ENCODE measurements at regions not wholly inside any gene's neighbourhood (a gene's known extent, or its start where the extent isn't known, plus 50 kb on each side); places are given as distances from the start of the nearest gene placed in this dataset.
A peak's percentile ranks its signal among the peaks of the same experiment; 100 is the strongest.
"Not testable (repeated sequence)": the region's sequence is repeated elsewhere in the genome, so short reads cannot be mapped to it uniquely, and the experiment has no call there.

DNA sequence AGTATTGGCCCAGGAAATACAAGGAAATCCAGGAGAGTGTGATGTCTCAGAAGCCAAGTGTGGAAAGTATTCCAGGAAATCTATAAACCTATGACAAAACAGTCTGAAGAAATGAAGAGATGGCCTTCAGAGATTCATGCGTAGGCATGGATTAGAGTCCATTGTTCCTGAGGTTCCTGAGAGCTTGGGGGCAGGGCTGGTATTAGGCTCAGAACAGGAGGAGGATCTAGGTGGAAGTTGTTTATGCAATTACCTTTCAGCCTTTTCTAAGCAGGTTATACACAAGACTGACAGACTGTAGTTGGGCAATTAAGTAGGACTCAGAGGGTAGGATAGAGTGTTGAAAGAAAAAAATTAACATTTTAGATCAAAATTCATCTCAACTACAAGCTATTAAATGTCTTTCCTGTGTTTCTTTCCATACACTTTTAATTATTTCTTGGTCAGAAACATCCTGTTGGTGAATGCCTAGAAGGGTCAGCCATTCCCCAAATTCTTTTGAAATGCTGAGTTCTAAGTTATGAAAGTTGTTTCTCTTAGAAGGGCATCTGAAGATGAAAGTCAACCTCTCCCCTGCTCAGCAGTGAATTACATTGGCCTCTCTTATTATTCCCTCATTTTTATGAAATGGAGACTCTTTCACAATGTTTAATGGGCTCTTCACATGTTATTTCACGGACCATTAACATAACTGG, 201.2 kb upstream of the MYLIP start:
- no peak for ATAC-seq
- DNase-seq: no peak

- DNase-seq (no peak), ATAC-seq (no peak)
These were observed 202.6 kb upstream of the MYLIP start for GRCh38 chr6:15926256-15926655.

DNA sequence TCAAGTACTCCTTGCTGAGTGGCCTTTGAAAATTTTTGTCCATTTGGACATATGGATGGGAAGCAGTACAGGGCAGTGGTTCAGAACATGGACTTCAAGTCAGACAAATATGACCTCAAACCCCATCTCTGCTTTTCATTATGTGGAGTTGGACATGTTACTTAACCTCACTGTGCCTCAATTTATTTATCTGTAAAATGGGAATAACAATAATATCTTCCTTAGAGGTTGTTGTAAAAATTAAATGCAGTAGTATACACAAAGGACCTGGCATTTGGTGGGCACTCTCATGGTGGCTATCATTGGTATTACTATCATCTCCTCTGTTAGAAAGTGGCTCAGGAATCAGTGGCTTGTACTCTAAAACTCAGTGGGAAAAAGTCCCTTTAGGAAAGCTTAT, 204.0 kb upstream of the MYLIP start:
- no peak for DNase-seq
- ATAC-seq: no peak

- ATAC-seq: no peak
- DNase-seq: no peak
These were observed 206.2 kb upstream of the MYLIP start for GRCh38 chr6:15922510-15923250.

DNA sequence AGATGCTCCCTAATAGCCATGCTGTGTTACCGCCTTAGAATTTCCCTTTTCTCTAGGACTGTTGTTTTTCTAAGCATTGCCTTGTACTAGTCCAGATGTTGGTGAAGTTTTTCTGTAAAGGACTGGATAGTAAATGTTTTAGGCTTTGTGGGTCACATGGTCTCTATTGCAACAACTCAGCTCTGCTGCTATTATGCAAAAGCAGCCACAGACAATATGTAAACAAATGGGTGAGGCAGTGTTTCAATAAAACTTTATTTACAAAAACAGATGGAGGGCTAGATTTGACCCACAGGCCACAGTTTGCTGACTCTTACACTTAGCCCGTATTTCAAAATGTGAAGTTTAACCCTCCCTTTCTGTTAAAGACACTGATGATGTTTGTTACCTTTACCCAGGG, 207.6 kb upstream of the MYLIP start:
- DNase-seq: no peak
- ATAC-seq: no peak

- ATAC-seq (no peak), DNase-seq (no peak)
These were observed 212.3 kb upstream of the MYLIP start for GRCh38 chr6:15916581-15916980.

DNA sequence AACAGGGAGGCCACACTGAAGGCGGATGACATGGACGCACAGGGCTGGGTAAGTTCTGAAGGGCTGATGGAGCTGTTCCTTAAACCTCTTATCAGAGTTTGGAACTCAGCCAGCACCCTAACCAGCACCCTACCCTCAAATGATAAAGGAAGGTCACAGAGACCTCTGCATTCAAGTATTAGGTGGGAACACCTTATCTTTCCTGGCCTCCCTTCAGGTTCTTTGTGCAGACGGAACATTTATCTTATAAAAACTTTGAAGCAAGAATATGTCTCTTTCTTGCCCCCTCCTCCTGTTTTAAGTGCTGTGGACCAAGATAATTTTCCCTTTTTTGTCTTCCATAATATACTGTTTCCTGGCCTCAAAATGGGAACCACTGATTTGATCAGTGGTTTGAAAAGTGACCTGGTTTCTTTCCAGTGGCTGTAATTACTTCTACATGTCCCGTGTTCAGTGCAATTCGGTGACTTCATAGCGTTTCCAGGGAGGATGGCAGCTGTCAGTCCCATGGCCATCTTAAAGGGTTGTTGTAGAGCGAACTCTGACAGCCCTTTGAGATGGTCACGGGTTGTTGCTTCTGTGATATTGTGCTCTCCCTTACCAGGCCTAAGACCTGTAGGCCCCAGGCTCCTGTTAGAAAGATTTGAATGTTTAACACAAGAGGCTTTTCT, 213.2 kb upstream of the MYLIP start:
- DNase-seq: no peak
- no peak for ATAC-seq

DNA sequence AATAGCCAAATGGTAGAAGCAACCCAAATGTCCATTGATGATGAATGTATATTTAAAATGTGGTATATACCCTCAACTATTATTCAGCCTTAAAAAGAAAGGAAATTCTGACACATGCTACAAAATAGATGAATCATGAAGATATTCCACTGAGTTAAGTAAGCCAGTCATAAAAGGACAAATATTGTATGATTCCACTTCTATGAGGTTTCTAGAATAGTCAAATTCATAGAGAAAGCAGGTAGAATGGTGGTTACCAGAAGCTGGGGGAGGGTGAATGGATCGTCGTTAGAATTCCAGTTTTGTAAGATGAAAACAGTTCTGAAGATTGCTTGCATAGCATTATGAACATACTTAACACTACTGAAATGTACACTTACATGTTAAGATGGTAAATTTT, 214.3 kb upstream of the MYLIP start:
- ATAC-seq (peak; percentile 76), DNase-seq (no peak)

DNA sequence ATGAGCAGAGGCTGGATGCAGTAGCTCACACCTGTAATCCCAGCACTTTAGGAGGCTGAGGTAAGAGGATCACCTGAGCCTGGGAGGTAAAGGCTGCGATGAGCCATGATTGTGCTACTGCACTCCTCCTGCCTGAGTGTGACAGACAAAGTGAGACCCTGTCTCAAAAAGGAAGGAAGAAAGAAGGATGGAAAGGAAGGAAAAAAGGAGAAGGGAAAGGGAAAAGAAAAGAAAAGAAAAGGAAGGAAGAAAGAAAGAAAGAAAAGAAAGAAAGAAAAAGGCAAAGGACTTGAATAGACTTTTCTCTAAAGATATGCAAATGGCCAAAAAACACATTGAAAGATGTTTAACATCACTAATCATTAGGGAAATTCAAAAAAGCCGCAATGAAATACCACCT, 215.3 kb upstream of the MYLIP start:
- DNase-seq (no peak), ATAC-seq (no peak)

DNA sequence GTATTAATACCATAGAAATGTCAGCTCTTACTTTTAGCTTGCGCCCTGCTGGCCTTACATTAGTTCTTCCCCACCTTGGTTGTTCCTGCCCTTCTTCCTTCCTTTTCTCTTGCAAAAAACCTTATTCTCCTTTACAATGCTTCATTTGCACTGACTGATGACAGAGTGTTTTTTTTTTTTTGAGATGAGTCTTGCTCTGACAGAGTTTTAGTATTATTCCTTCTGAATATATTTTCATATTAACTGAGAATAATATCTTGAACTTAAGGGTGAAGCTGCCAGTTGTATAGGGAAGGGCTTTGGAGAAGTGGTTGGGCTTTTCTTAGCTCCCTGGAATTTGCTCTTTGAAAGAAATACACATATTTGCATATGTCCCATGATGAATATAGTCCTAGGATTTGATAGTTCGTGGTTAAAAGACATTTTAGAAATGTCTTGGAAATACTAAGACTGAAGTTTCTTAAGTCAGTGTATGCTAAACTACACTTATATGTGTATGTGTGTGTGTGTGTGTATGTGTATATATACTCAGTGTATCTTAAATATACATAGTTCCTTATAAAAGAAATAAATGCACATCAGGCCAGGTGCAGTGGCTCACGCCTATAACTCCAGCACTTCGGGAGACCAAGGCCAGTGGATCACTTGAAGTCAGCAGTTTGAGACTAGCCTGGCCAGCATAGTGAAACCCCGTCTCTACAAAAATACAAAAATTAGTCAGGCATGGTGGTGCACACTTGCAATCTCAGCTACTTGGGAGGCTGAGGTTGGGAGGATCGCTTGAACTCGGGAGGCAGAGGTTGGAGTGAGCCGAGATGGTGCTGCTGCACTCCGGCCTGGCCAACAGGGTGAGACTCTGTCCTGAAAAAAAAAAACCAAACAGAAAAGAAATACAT, 216.1 kb upstream of the MYLIP start:
- ATAC-seq (no peak), DNase-seq (no peak)

DNA sequence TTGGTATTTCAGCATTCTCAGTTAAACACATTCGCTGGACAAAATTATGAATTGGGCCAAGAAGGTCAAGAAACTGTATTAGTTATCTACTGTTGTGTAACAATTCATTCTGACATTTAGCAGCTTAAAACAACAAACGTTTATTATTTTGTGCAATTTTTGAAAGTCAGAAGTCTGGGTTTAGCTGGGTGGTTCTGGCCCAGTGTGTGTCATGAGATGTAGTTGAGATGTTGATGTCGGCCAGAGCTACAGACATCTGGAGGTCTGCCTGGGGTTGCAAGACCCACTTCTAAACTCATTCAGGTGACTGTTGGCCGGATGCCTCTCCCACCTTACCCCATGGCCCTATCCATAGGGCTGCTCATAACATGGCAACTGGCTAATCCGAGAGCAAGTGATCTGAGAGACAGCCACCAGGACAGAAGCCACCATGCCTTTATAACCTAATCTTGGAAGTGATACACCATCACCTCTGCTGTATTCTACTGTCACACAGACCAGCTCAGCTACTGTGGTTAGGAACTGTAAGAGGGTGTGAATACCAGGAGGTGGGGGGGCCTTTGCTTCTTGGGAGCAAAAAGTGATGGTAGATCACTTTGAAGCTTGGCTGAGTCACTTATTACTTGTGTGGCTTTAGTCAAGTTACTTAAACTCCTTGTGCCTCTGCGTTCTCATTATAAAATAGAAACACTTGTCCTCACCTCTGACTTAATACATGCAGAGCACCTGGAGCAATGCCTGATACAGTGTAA, 217.0 kb upstream of the MYLIP start:
- DNase-seq (peak; percentile 30), ATAC-seq (peak; percentile 81)

DNA sequence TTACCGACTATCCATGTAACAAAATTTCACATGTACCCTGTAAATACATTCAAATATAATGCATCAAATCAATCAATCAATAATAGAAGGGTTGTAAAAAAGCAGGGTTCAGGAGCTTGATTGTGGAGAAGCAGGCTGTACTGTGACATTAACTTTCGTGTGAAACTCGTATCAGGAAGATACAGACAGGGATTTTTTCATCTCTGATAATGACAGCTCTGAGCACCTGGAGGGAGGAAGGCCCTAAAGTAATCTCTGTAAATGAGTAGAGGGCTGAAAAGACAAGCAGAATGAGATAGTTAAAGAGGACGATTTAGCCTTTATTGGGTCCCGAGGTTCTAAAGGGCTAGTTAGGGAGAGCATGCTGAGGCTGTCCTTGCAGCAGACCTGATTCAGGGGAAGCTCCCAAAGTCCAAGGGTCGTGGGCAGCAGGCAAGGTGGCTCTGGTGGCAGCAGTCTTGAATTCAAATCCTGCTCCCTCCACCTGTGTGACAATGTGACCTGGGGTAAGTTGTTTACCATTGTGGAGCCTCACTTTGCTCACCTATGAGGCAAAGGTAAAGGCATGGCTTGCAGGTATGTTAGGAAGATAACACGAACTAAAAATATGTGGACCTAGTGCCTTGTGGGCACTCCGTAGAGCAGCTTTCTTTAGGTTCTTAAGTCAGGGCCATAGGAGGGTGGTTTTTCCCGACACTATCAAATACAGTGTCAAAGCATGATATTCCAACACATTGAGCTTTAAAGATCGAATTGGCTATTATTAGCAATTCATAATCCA, 219.4 kb upstream of the MYLIP start:
- ATAC-seq (no peak), DNase-seq (no peak)

DNA sequence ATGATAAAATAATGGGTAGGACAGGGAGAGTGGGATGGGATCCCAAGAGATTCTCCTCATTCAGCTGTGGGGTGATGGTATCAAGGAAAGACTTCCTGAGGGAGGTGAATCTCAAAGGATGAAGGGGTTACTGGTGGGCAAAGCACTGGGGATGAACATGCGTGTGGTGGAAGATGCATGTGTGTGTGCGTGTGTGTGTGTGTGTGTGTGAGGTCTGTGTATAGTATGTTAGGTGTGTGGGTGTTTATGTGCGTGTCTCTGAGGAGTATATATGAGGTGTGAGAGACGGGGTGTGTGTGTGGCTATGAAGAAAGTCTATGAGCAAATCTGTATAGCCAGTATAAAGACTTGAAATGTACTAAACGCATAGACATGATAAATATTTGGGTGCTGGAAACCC, 220.0 kb upstream of the MYLIP start:
- ATAC-seq: no peak

DNA sequence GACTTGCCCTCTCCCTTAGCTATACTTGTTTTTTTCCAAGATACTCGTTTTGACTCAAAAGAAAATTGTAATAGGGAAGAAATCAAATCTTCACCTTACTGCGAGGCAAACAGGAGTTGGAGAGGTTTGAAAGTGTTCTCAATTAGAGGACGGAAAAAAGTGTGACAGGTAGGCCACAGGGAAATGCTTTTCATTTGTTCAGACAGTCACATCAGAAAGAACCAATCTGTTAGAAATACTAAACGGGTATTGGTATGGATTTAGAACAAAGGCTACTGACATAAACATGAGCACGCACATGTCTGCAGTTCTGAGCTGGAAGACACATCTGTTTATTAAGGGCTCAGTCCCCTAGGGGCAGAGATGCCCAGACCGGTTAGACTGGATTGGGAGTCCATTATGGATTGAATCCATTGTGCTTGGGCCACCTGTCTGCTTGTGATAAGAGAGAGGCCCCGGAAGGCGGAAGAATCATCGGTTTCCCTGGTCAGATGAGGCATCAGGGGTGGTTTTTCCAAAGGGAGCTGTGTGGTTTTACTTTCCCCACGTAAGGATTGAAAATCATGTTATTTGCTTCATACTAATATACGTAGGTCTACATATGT, 220.9 kb upstream of the MYLIP start:
- no peak for DNase-seq

More for the DNA sequence above, 220.0 kb upstream of the MYLIP start:
- DNase-seq: no peak

DNA sequence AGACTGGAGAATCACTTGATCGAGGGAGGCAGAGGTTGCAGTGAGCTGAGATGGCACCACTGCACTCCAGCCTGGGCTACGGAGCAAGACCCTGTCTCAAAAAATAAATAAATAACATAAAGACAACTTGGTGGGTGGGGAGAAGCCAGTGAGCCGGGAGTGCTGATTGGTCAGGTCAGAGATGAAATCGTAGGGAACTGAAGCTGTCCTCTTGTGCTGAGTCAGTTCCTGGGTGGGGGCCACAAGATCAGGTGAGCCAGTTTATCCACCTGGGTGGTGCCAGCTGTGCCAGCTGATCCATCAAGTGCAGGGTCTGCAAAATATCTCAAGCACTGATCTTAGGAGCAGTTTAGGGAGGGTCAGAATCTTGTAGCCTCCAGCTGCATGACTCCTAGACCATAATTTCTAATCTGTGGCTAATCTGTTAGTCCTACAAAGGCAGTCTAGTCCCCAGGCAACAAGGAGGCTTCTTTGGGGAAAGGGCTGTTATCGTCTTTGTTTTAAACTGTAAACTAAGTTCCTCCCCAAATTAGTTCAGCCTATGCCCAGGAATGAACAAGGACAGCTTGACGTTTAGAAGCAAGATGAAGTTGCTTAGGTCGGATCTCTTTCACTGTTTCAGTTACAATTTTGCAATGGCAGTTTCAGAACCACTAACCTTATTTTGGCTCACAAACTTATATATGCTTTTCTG, 221.5 kb upstream of the MYLIP start:
- not testable (repeated sequence) for ATAC-seq, DNase-seq

More for the DNA sequence above, 220.9 kb upstream of the MYLIP start:
- ATAC-seq: no peak

DNA sequence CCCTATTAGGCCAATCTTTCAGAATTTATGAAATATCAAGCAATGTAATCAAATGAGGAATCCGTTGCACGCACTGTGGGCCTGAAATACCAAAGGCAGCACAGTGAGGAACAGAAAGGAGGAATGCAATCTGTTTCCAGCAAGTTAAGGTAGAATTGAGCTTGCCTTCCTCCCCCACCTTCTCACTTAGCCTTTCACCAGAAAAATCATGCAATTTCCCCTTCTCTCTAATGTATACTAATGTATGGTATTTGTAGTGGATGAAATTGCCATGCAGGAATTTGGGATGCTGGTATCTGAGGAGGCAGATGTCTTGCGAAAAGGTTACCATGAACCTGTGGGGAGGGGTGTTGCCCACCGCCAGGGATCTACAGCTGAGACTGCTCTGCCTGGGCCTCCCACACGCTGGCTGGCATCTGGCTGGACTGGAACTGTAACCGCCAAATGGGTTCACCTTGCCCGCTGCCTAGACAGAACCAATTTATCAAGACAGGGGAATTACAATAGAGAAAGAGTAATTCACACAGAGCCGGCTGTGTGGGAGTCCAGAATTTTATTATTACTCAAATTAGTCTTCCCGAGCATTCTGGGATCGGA, 222.4 kb upstream of the MYLIP start:
- no peak for DNase-seq
- ATAC-seq: no peak

GRCh38 chr6:15905488-15906419, 223.1 kb upstream of the MYLIP start:
- DNase-seq (no peak), ATAC-seq (peak; percentile 45)
